HL-60/S4 treated with phorbol 12-myristate 13-acetate at 8.2 ng/mL for 4 days and 3 days (cell line): ENCODE measurements at regions not wholly inside any gene's neighbourhood (a gene's known extent, or its start where the extent isn't known, plus 50 kb on each side); places are given as distances from the start of the nearest gene placed in this dataset.

Source experiments
- in situ Hi-C: fragments of 300-500 bp; cut with MboI; formaldehyde crosslinking; loops from 2 replicates; pipeline ENCODE4 v1.15.0; 2022; ENCODE audit warnings: low sequenced_read_pairs

DNA sequence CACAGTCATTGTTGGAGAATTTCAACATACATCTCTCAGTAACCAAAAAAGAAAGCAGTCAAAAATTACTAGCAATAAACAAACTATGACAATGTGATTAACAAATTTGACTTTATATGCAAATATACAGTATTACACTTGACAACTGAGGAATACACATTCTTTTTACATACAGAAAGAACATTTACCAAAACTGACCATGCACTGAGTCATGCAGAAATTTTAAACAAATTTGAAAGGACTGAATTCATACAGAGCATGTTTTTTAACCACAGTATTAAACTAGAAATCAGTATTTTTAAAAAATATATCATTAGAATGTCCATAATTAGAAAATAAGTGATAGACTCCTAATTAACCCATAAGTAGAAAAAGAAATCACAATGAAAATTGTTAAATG is 420.1 kb downstream of the TBC1D4 start:
- in situ Hi-C loops = no loop called here

- in situ Hi-C loops = no loop called here
Measured at GRCh38 chr13:75055296-75055695, 426.7 kb downstream of the TBC1D4 start.

GRCh38 chr13:75052616-75053015 is 429.4 kb downstream of the TBC1D4 start:
- in situ Hi-C loops = no loop called here

DNA sequence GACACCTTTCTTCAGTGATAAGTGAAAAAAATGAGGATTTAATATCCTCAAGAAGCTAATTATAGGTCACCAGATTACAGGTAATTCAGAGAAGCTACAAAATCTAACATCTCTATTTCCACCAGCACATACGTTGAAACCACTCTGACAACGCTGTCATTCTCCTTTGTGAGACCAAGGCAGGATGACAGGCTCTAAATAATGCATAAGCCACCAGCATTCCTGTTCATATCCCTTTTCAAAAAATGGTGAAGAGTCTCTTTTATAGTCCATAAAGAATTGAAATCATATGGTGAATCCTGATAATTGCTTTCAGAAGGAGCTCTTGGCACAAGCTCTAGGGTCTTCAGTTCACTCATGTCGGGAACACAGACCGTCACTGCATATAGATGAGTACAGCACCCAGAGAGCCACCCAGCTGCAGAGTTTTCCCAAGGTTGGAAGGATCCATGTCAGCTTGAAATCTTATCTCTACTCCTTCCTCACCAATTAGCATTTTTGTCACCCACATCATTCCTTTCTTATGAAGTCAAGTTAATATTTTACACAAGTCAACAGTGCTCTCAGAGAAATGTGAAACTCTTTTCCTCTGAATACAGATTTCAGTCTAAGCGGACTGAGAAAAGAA is 431.4 kb downstream of the TBC1D4 start:
- in situ Hi-C loops = no loop called here

DNA sequence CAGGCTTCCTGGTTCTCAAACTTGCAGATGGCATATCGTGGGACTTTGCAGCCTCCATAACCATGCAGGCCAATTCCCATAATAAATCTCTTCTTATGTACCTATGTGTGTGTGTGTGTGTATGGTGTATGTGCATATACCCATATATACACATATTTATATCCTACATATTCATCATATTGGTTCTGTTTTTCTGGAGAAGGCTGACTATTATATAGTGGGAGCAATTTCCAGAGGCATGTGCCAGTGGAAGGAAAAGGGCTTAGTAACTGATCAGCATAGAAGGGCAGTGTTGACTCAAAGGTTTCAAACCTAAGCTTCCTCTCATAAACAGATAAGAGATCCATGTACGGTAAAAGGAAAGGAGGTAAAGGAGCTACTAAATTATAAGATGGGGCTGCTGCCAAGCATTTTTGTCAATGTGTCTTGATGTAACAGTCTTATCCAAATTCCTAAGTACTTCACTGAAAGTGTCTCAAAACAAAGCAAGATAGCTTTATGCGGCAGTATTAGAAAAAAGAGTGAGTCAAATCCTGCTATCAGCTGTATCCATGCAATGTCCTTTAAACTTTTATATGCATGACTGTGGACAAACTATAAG is 432.1 kb downstream of the TBC1D4 start:
- in situ Hi-C loops = no loop called here

DNA sequence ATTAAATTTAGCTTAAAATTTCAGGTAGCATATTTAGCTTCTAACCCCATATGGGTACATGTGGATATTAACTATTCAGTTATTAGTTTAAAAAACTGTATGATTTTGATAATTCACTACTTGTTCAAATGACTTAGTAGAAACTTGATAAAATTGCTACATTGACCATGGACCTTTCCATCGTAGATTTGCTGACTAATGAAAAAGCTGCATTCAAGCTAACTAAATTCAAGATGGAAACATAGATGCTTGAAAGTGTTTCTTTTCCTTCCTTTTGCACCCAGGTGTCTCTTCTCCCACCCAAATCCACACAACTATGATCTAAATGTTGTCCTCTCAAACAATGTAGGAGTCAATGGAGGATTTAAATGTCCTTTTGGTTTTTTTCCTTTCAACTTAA is 439.2 kb downstream of the TBC1D4 start:
- in situ Hi-C loops = no loop called here

GRCh38 chr13:75038393-75039113 is 443.4 kb downstream of the TBC1D4 start:
- in situ Hi-C loops = no loop called here

- in situ Hi-C loops = no loop called here
Measured at GRCh38 chr13:75025956-75026355, 456.0 kb downstream of the TBC1D4 start.

DNA sequence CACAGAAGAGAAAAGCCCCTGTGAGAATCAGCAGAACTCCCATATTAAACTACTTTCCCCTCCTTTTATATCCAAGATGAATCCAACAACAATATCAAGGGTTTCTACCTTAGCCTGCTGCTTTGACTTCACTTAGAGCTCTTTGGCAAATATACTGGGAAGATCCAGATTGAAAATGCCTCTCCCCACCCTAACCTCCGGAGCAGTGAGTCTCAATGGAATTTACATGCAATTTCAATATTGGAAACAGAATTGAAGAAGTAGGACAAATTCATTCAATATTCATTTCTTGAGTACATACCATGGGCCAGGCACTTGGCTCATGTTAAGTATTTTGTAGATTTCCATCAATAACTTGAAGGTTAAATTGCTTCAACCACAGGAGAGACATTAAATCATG is 457.4 kb downstream of the TBC1D4 start:
- in situ Hi-C loops = no loop called here

DNA sequence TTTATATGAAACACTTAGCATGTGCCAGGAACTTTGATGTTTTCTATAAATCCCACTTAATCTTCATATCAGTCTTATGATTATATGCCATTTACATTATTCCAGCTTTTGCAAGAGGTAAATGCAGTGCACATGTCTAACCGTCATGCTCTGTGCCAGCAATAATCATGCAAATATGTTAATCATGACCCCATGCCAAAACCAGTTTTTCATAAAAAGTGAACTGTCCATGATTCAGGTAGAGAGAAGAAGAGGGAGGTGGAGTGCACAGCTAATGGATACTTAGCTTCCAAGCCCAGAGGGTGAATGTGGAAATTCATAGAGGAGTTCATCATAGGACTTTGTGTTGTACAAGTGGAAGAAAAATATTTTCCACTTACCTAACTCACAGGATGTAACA is 458.4 kb downstream of the TBC1D4 start:
- in situ Hi-C loops = no loop called here

GRCh38 chr13:75021151-75021550 is 460.8 kb downstream of the TBC1D4 start:
- in situ Hi-C loops = no loop called here

- in situ Hi-C loops = no loop called here
Measured at GRCh38 chr13:75016225-75016624, 465.7 kb downstream of the TBC1D4 start.

GRCh38 chr13:75013818-75014217 is 468.2 kb downstream of the TBC1D4 start:
- in situ Hi-C loops = no loop called here

- in situ Hi-C loops = no loop called here
Measured at GRCh38 chr13:75010941-75011340, 471.0 kb downstream of the TBC1D4 start.

DNA sequence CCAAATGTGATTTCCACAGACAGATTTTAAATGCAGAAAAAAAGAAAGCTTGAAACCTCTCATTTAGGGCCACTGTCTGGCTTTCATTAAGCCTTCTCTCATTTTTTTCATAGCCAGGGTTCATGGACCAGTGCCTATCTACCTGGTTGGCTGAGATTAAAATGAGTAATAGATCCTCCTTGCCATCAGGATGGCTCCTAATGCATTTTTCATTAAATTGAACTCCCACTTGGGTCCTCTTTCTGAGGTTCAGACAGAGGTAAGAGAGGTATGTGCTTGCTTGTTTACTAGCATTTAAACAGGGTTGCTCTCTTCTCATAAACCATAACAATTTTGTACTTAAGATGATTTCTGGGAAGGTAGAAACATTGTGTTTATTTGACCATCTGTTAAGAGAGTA is 473.0 kb downstream of the TBC1D4 start:
- in situ Hi-C loops = no loop called here

DNA sequence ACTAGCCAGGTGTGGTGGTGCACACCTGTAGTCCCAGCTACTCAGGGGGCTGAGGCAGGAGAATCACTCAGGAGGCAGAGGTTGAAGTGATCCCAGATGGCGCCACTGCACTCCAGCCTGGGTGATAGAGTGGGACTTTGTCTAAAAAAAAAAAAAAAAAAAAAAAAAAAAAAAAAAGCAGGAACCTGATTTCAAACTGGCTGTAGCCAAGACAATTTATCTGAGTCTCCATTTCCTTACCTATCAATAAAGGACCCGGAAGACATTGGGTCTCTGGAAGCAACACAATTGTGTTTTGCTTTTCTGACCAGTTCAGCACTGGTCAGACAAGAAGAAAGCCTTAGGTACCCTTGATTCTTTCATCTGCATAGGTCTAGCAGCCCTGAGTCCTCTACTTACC is 491.0 kb downstream of the TBC1D4 start:
- in situ Hi-C loops = no loop called here

DNA sequence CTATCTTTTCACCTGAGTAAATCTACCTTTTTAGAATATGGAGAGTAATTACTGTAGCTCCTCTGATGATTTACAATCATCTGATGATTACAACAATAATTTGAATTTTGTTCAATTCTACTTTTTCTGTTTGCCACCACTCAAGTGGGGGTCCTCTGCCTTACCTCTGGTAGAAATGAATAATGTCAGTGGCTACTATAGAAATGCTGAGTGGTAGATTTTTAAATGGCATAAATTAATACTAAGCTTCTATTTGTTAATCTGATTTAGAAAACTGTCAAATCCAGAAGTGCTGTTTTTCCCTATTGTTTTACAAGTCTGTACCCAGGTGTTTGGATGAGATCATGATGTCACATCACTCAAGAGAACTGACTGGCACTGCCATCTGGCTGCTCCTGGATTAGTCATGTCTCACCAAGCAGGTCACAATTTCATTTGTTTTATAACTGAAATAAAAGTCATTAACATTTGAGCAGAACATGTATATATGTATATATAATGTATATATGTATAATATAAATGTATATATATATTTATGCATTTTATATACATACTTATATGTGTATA is 494.8 kb downstream of the TBC1D4 start:
- in situ Hi-C loops = no loop called here

GRCh38 chr13:74986609-74987008 is 495.4 kb downstream of the TBC1D4 start:
- in situ Hi-C loops = no loop called here

- in situ Hi-C loops = no loop called here
Measured at GRCh38 chr13:74979703-74980102, 502.3 kb downstream of the TBC1D4 start.

GRCh38 chr13:74978591-74978990 is 503.4 kb downstream of the TBC1D4 start:
- in situ Hi-C loops = no loop called here

GRCh38 chr13:74977498-74977897 is 504.5 kb downstream of the TBC1D4 start:
- in situ Hi-C loops = no loop called here

DNA sequence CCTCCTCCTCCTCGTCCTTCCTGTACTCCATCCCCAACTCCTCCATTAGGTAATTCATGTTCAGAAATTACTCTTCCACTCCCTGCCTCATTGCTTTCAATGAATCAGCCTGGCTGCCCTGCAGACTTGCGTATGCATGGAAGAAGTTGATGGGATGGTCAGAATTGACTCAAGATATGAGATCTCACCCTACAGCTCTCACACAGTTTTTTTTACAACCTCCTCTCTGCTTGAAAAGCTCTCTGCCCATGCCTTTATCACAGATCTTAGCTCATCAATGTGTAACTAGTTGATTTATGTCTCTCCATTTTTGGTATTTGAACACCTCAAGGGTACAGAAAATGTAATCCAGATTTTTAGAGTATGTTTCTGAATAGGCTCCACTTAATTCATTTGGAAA is 506.9 kb downstream of the TBC1D4 start:
- in situ Hi-C loops = no loop called here
